ENCODE measurements at regions not wholly inside any gene's neighbourhood (a gene's known extent, or its start where the extent isn't known, plus 50 kb on each side); places are given as distances from the start of the nearest gene placed in this dataset.

GRCh38 chr17:69960755-69961154 is 114.3 kb upstream of the KCNJ16 start:
- peak in 1 of 6 experiments; percentile 4 for TF ChIP-seq CTCF (IDR thresholded peaks at IDR 0.05)
- TF ChIP-seq POLR2A (IDR thresholded peaks at IDR 0.05), result no peak

Measured in adrenal gland (tissue), 5 donors.